Ectodermal cell (in vitro differentiated cells): ENCODE measurements at regions not wholly inside any gene's neighbourhood (a gene's known extent, or its start where the extent isn't known, plus 50 kb on each side); places are given as distances from the start of the nearest gene placed in this dataset.
"Not testable (repeated sequence)": the region's sequence is repeated elsewhere in the genome, so short reads cannot be mapped to it uniquely, and the experiment has no call there.

Experiments
- H3K27ac ChIP-seq: 2 replicates; pipeline ENCODE4 v1.7.0; 2013; ENCODE audit warnings: mild to moderate bottlenecking, low read depth, low read length; ENCODE audit not compliant: insufficient read depth, poor library complexity, severe bottlenecking
- H3K27me3 ChIP-seq: 2 replicates; pipeline ENCODE4 v1.7.0; 2013; ENCODE audit warnings: mild to moderate bottlenecking, low read length; ENCODE audit not compliant: insufficient read depth, control insufficient read depth, poor library complexity, severe bottlenecking
- H3K36me3 ChIP-seq: one replicate; pipeline ENCODE4 v1.7.0; 2013; ENCODE audit warnings: low read length; ENCODE audit not compliant: control insufficient read depth, insufficient read depth
- H3K4me1 ChIP-seq: one replicate; pipeline ENCODE4 v1.7.0; 2013; ENCODE audit warnings: low read length; ENCODE audit not compliant: control insufficient read depth, insufficient read depth
- H3K4me3 ChIP-seq: 2 replicates; pipeline ENCODE4 v1.7.0; 2013; ENCODE audit warnings: low read depth, low read length, control low read depth; ENCODE audit not compliant: insufficient read depth
- H3K9me3 ChIP-seq: 2 replicates; pipeline ENCODE4 v1.7.0; 2013; ENCODE audit warnings: mild to moderate bottlenecking, low read length, moderate library complexity; ENCODE audit not compliant: control insufficient read depth
- WGBS, 2 experiments: methylation state at CpG; one replicate each; pipeline ENCODE4 v1.1.7; 2013; ENCODE audit warnings: missing lambda C conversion rate in 2 of 2; 5-methylcytosine and 5-hydroxymethylcytosine counted together

DNA sequence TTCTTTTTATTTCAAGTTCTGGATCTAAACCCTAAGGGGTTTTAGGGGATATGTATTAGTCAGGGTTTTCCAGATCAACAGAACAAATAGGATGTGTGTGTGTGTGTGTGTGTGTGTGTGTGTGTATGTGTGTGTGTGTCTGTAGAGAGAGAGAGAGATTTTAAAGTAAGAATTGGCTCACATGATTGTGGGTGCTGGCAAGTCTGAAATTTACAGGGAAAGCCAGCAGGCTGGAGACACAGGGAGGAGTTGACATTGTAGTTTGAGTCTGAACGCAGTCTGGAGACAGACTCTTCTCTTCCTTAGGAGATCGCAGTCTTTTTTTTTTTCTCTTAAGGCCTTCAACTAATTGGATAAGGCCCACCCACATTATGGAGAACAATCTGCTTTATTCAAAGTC is 428.8 kb upstream of the TBL1XR1 start:
- no peaks in the 10 kb centered on the region for H3K9me3 ChIP-seq
- H3K36me3 ChIP-seq = no peaks in the 10 kb centered on the region
- WGBS, 2 experiments = 91 to 93% methylated on average over 2 of the region's 2 CpGs
- H3K27ac ChIP-seq = no peak overlapping the region
- no peak overlapping the region for H3K4me3 ChIP-seq
- no peaks in the 10 kb centered on the region for H3K27me3 ChIP-seq
- no peaks in the 10 kb centered on the region for H3K4me1 ChIP-seq

DNA sequence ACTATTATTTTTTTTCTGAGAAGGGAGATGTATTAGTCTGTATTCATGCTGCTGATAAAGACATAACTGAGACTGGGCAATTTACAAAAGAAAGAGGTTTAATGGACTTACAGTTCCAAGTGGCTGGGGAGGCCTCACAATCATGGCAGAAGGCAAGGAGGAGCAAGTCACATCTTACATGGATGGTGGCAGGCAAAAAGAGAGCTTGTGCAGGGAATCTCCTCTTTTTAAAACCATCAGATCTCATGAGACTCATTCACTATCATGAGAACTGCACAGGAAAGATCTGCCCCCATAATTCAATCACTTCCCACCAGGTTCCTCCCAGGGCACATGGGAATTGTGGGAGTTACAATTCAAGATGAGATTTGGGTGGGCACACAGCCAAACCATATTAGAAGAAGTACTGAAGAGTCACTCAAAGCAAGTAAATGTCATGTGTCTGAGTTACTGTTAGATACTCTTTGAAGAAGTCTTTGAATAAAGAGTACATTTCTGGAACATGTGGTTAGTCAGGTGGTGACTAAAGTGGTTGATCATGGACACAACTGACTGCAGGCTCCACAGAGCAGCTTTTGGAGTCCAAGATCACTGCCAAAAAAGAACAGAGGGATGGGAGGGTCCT is 430.9 kb upstream of the TBL1XR1 start:
- not testable (repeated sequence) for H3K27ac ChIP-seq, H3K36me3 ChIP-seq, H3K9me3 ChIP-seq, H3K4me3 ChIP-seq, H3K4me1 ChIP-seq, H3K27me3 ChIP-seq

DNA sequence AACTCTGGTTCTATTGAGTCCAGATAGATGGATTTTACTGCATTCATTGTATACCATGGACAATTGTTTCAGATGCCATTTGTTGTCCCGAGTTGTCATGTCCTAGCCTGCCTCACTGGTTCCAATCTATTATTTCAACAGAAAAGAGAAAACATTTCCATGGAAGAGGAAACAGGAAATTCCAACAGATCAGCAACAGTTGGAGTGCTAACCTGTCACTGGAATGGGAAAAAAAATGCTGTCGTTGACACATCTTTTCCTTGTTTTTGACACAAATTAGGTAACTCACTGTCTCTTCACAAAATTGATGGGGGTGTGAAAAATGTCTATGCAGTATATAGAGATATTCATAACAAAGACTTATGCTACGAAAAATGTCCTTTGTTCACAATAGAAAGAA is 432.0 kb upstream of the TBL1XR1 start:
- 87 to 88% methylated on average over 1 to 2 of the region's 3 CpGs for WGBS, 2 experiments
- Histone ChIP-seq H3K27ac (no peak overlapping the region), H3K36me3 (no peaks in the 10 kb centered on the region), H3K27me3 (no peaks in the 10 kb centered on the region), H3K4me1 (no peaks in the 10 kb centered on the region), H3K9me3 (no peaks in the 10 kb centered on the region), H3K4me3 (no peak overlapping the region)

DNA sequence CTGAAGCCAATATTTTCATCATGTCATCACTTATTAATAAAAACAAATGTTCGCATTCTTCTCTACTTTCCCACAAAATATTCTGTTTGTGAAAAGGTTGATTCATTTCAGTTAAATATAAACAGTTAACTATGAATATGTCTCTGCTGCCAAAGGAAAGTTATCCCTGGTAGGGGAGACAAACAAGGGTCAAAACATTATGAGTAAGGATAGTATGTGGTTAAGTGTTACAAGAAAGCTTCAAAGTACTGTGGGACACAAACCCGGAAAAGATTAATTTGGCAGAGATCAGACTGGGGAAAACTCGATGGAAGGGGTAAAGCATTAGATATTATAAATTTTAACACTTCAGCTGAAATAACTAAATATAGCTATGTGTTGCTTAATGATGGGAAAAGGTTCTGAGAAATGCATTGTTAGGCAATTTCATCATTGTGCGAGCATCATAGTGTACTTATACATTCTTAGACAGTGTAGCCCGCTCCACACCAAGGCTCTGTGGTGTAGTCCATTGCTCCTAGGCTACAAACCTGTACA is 436.5 kb upstream of the TBL1XR1 start:
- no peaks in the 10 kb centered on the region for H3K36me3 ChIP-seq
- H3K4me1 ChIP-seq = no peaks in the 10 kb centered on the region
- H3K27me3 ChIP-seq = no peaks in the 10 kb centered on the region
- H3K9me3 ChIP-seq = no peaks in the 10 kb centered on the region
- no peak overlapping the region for H3K4me3 ChIP-seq
- H3K27ac ChIP-seq = no peak overlapping the region
- 95 to 100% methylated on average over 4 of the region's 5 CpGs for WGBS, 2 experiments

GRCh38 chr3:177635601-177636106 is 438.4 kb upstream of the TBL1XR1 start:
- not testable (repeated sequence) for H3K9me3 ChIP-seq, H3K27me3 ChIP-seq, H3K4me3 ChIP-seq, H3K4me1 ChIP-seq, H3K36me3 ChIP-seq, H3K27ac ChIP-seq
- 97% methylated on average over 2 to 3 of the region's 3 CpGs for WGBS, 2 experiments

GRCh38 chr3:177640319-177640965 is 443.2 kb upstream of the TBL1XR1 start:
- Histone ChIP-seq H3K27ac (no peak overlapping the region), H3K4me3 (no peak overlapping the region), H3K9me3 (no peaks in the 10 kb centered on the region), H3K4me1 (no peaks in the 10 kb centered on the region), H3K36me3 (no peaks in the 10 kb centered on the region), H3K27me3 (no peaks in the 10 kb centered on the region)
- 83 to 84% methylated on average over 8 of the region's 8 CpGs for WGBS, 2 experiments

GRCh38 chr3:177641206-177641605 is 443.9 kb upstream of the TBL1XR1 start:
- Histone ChIP-seq H3K9me3 (no peaks in the 10 kb centered on the region), H3K36me3 (no peaks in the 10 kb centered on the region), H3K4me3 (no peak overlapping the region), H3K4me1 (no peaks in the 10 kb centered on the region), H3K27me3 (no peaks in the 10 kb centered on the region), H3K27ac (no peak overlapping the region)
- 95 to 98% methylated on average over 1 of the region's 1 CpG for WGBS, 2 experiments

DNA sequence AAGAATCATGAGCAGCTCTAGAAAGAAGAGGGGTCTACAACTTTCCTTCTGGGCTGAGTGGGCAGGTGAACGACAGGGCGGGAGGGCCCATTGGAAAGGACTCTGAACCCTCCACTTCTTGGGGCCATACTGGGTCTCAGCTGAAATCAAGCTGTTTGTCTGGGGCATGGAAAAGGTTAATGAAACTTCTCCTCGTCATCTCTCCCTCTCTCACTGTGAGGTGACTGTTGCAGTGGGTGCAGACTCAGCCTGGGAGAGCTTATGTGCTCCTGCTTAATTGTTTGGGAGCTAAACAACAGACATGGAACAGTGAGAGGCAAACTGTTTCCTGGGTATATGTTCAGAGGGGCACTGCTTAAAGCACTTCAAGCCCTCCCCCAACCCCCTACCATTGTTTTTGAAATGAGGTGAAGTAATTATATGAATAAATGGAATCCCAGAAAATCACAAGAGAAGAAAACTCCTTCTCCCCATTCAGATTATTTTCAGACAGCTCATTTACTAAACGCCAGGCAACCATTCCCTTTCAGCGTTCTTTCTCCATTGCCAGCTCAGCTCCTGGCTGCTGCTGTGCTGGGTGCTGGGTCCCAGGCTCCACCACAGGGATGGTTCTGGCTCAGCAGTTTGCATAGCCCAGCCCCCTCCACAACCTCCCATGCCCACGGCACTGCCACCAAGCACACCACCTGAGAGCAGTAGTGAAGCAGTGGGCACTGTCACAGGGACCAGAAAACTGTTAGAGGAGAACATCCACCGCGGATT is 444.9 kb upstream of the TBL1XR1 start:
- Histone ChIP-seq H3K36me3 (no peaks in the 10 kb centered on the region), H3K4me1 (no peaks in the 10 kb centered on the region), H3K27ac (no peak overlapping the region), H3K27me3 (no peaks in the 10 kb centered on the region), H3K4me3 (no peak overlapping the region), H3K9me3 (no peaks in the 10 kb centered on the region)
- 71 to 75% methylated on average over 8 of the region's 8 CpGs for WGBS, 2 experiments

GRCh38 chr3:177642804-177643125 is 445.5 kb upstream of the TBL1XR1 start:
- no peaks in the 10 kb centered on the region for H3K27me3 ChIP-seq
- 90 to 100% methylated on average over 3 of the region's 3 CpGs for WGBS, 2 experiments

DNA sequence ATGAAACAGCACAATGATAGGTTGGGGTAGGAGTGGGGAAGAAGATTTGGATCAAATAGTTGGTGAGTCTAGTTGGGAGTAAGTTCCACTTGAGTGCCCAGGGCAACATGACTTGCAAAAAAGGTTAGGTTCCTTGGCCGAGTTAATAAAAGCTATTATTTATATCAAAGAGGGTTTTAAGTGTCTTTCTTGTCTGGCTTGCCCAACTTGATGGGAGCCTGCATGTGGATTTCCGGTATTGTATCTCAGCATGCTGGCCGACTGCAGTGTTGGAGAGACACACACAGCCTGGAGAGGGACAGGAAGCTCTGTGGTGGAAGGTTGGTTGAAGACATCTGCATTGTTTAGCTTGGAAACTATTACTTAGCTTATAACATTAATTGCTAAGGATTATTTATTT is 449.5 kb upstream of the TBL1XR1 start:
- no peak overlapping the region for H3K27ac ChIP-seq
- 89 to 94% methylated on average over 3 of the region's 3 CpGs for WGBS, 2 experiments
- no peaks in the 10 kb centered on the region for H3K4me1 ChIP-seq
- no peaks in the 10 kb centered on the region for H3K27me3 ChIP-seq
- H3K4me3 ChIP-seq = no peak overlapping the region
- no peaks in the 10 kb centered on the region for H3K36me3 ChIP-seq
- no peaks in the 10 kb centered on the region for H3K9me3 ChIP-seq

More at GRCh38 chr3:177642804-177643125, 445.5 kb upstream of the TBL1XR1 start:
- Histone ChIP-seq H3K4me3 (no peak overlapping the region), H3K9me3 (no peaks in the 10 kb centered on the region), H3K27ac (no peak overlapping the region), H3K36me3 (no peaks in the 10 kb centered on the region), H3K4me1 (no peaks in the 10 kb centered on the region)
